ENCODE measurements at regions not wholly inside any gene's neighbourhood (a gene's known extent, or its start where the extent isn't known, plus 50 kb on each side); places are given as distances from the start of the nearest gene placed in this dataset.
"Not testable (repeated sequence)": the region's sequence is repeated elsewhere in the genome, so short reads cannot be mapped to it uniquely, and the experiment has no call there.

- no peak for DNase-seq (ENCODE audit: low read depth in 4 of 4, low spot score in 3 of 4)
These were observed 426.7 kb upstream of the ARX start for GRCh38 chrX:25442499-25442898.

GRCh38 chrX:25433307-25433706 lies 417.5 kb upstream of the ARX start:
- no peak for DNase-seq (ENCODE audit: low read depth in 4 of 4, low spot score in 3 of 4)

- no peak for DNase-seq (ENCODE audit: low read depth in 4 of 4, low spot score in 3 of 4)
These were observed 416.6 kb upstream of the ARX start for GRCh38 chrX:25432396-25432795.

GRCh38 chrX:25427873-25428555 lies 412.2 kb upstream of the ARX start:
- DNase-seq (ENCODE audit: low read depth in 4 of 4, low spot score in 3 of 4) = no peak

- DNase-seq (ENCODE audit: low read depth in 4 of 4, low spot score in 3 of 4) = not testable (repeated sequence)
These were observed 388.4 kb upstream of the ARX start for GRCh38 chrX:25404163-25404562.

- peak in 2 of 4 donors; percentile 3 to 16 for DNase-seq (ENCODE audit: low read depth in 4 of 4, low spot score in 3 of 4)
These were observed 373.5 kb upstream of the ARX start for GRCh38 chrX:25389266-25389665.

GRCh38 chrX:25383196-25383595 lies 367.4 kb upstream of the ARX start:
- DNase-seq (ENCODE audit: low read depth in 4 of 4, low spot score in 3 of 4) = no peak

- no peak for DNase-seq (ENCODE audit: low read depth in 4 of 4, low spot score in 3 of 4)
These were observed 340.7 kb upstream of the ARX start for GRCh38 chrX:25356456-25356855.

- DNase-seq (ENCODE audit: low read depth in 4 of 4, low spot score in 3 of 4) = no peak
These were observed 328.6 kb upstream of the ARX start for GRCh38 chrX:25344161-25344936.

GRCh38 chrX:25343060-25343459 lies 327.3 kb upstream of the ARX start:
- no peak for DNase-seq (ENCODE audit: low read depth in 4 of 4, low spot score in 3 of 4)

- no peak for DNase-seq (ENCODE audit: low read depth in 4 of 4, low spot score in 3 of 4)
These were observed 322.1 kb upstream of the ARX start for GRCh38 chrX:25337841-25338240.

- DNase-seq (ENCODE audit: low read depth in 4 of 4, low spot score in 3 of 4) = no peak
These were observed 285.2 kb upstream of the ARX start for GRCh38 chrX:25300994-25301393.

- no peak for DNase-seq (ENCODE audit: low read depth in 4 of 4, low spot score in 3 of 4)
These were observed 281.1 kb upstream of the ARX start for GRCh38 chrX:25296850-25297249.

- no peak for DNase-seq (ENCODE audit: low read depth in 4 of 4, low spot score in 3 of 4)
These were observed 279.7 kb upstream of the ARX start for GRCh38 chrX:25295466-25295865.

GRCh38 chrX:25290132-25290531 lies 274.4 kb upstream of the ARX start:
- DNase-seq (ENCODE audit: low read depth in 4 of 4, low spot score in 3 of 4) = no peak

GRCh38 chrX:25288676-25289075 lies 272.9 kb upstream of the ARX start:
- no peak for DNase-seq (ENCODE audit: low read depth in 4 of 4, low spot score in 3 of 4)

- peak in 3 of 4 donors; percentile 3 to 24 (median 8) for DNase-seq (ENCODE audit: low read depth in 4 of 4, low spot score in 3 of 4)
These were observed 271.8 kb upstream of the ARX start for GRCh38 chrX:25287521-25287920.

- DNase-seq (ENCODE audit: low read depth in 4 of 4, low spot score in 3 of 4) = no peak
These were observed 269.8 kb upstream of the ARX start for GRCh38 chrX:25285598-25285997.

GRCh38 chrX:25279510-25279909 lies 263.7 kb upstream of the ARX start:
- no peak for DNase-seq (ENCODE audit: low read depth in 4 of 4, low spot score in 3 of 4)

- DNase-seq (ENCODE audit: low read depth in 4 of 4, low spot score in 3 of 4) = no peak
These were observed 262.6 kb upstream of the ARX start for GRCh38 chrX:25278341-25278740.

- no peak for DNase-seq (ENCODE audit: low read depth in 4 of 4, low spot score in 3 of 4)
These were observed 261.8 kb upstream of the ARX start for GRCh38 chrX:25277574-25277973.

GRCh38 chrX:25275159-25275558 lies 259.4 kb upstream of the ARX start:
- no peak for DNase-seq (ENCODE audit: low read depth in 4 of 4, low spot score in 3 of 4)

All from left renal pelvis (tissue), 4 donors.